GM23248 (cell line): ENCODE measurements at regions not wholly inside any gene's neighbourhood (a gene's known extent, or its start where the extent isn't known, plus 50 kb on each side); places are given as distances from the start of the nearest gene placed in this dataset.

Source experiments
- DNase-seq: peaks from one replicate; pipeline ENCODE4 v3.0.0-alpha.2; 2015
- H2AFZ ChIP-seq: fragments of 200-600 bp; sonication (generic); 2 replicates; pipeline ENCODE4 v1.6.1; 2016; ENCODE audit warnings: antibody characterized with exemption
- H3F3A ChIP-seq: fragments of 200-600 bp; sonication (generic); 2 replicates; pipeline ENCODE4 v1.6.1; 2016; ENCODE audit warnings: mild to moderate bottlenecking, antibody characterized with exemption, mixed run types; ENCODE audit not compliant: insufficient read depth
- H3K27ac ChIP-seq: fragments of 200-600 bp; sonication (generic); 2 replicates; pipeline ENCODE4 v1.5.1; 2016; ENCODE audit warnings: mild to moderate bottlenecking
- H3K27me3 ChIP-seq: fragments of 200-600 bp; sonication (generic); replicated peaks from 2 replicates; pipeline ENCODE4 v1.6.1; 2016; ENCODE audit warnings: mild to moderate bottlenecking; ENCODE audit not compliant: insufficient read depth
- H3K36me3 ChIP-seq: fragments of 200-600 bp; sonication (generic); 2 replicates; pipeline ENCODE4 v1.6.1; 2016; ENCODE audit warnings: low read depth, mild to moderate bottlenecking
- H3K4me1 ChIP-seq: fragments of 200-600 bp; sonication (generic); 2 replicates; pipeline ENCODE4 v1.6.1; 2016; ENCODE audit warnings: mild to moderate bottlenecking; ENCODE audit not compliant: insufficient read depth
- H3K4me2 ChIP-seq: fragments of 200-600 bp; sonication (generic); one replicate; pipeline ENCODE4 v1.6.1; 2016; ENCODE audit warnings: mild to moderate bottlenecking; ENCODE audit not compliant: unreplicated experiment
- H3K4me3 ChIP-seq: fragments of 200-600 bp; sonication (generic); 2 replicates; pipeline ENCODE4 v1.5.1; 2016; ENCODE audit warnings: mild to moderate bottlenecking
- H3K79me2 ChIP-seq: fragments of 200-600 bp; sonication (generic); 2 replicates; pipeline ENCODE4 v1.6.1; 2016; ENCODE audit warnings: mild to moderate bottlenecking; ENCODE audit not compliant: insufficient read depth
- H3K9ac ChIP-seq: fragments of 200-600 bp; sonication (generic); 2 replicates; pipeline ENCODE4 v1.6.1; 2016; ENCODE audit warnings: mild to moderate bottlenecking
- H3K9me2 ChIP-seq: fragments of 200-600 bp; sonication (generic); 2 replicates; pipeline ENCODE4 v1.6.1; 2016; ENCODE audit warnings: mixed run types, mild to moderate bottlenecking, moderate library complexity; ENCODE audit not compliant: insufficient read depth
- H3K9me3 ChIP-seq: fragments of 200-600 bp; sonication (generic); one replicate; pipeline ENCODE4 v1.6.1; 2017; ENCODE audit warnings: low read depth
- H4K20me1 ChIP-seq: fragments of 200-600 bp; sonication (generic); 2 replicates; pipeline ENCODE4 v1.6.0; 2016; ENCODE audit not compliant: insufficient read depth
- EZH2 ChIP-seq: fragments of 200-600 bp; sonication (generic); IDR thresholded peaks from 2 replicates; pipeline ENCODE4 v1.6.1; 2018; ENCODE audit warnings: antibody characterized with exemption, mild to moderate bottlenecking; ENCODE audit not compliant: insufficient read depth, poor library complexity, severe bottlenecking
- EZH2phosphoT487 ChIP-seq: fragments of 200-600 bp; sonication (generic); IDR thresholded peaks from 2 replicates; pipeline ENCODE4 v1.6.1; 2018; ENCODE audit warnings: antibody characterized with exemption, moderate library complexity, mild to moderate bottlenecking, low read depth; ENCODE audit not compliant: insufficient read depth
- WGBS, 2 experiments: methylation state at CpG; one replicate each; pipeline ENCODE4 v1.1.6; 2015 to 2017; ENCODE audit warnings: low lambda C conversion rate in 2 of 2, low coverage in 1 of 2; ENCODE audit errors: missing lambda C conversion rate in 2 of 2; 5-methylcytosine and 5-hydroxymethylcytosine counted together
- in situ Hi-C: fragments of 300-500 bp; cut with MboI; formaldehyde crosslinking; loops from 2 replicates; pipeline ENCODE4 v1.15.0; 2020

DNA sequence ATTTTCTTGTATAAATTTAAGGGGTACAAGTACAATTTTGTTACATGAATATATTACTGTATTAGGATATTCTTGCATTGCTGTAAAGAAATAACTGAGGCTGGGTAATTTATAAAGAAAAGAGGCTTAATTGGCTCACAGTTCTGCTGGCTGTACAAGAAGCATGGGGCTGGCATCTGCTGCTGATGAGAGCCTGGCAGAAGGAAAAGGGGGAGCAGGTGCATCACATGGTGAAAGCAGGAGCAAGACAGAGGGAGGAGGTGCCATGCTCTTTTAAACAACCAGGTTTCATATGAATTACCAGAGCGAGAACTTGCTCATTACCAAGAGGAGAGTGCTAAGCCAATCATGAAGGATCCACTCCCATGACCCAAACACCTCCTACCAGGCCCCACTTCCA, 399.5 kb upstream of the RAB6C start:
- no peaks in the 10 kb centered on the region for H3K9me2 ChIP-seq
- TF ChIP-seq EZH2phosphoT487 (no peak), EZH2 (no peak)
- no peak overlapping the region for H3K4me3 ChIP-seq
- no peak for DNase-seq
- H3K27ac ChIP-seq: no peak overlapping the region
- H3F3A ChIP-seq: no peaks in the 10 kb centered on the region
- H3K27me3 ChIP-seq: no peaks in the 10 kb centered on the region
- no peaks in the 10 kb centered on the region for H3K79me2 ChIP-seq
- H3K36me3 ChIP-seq: no peaks in the 10 kb centered on the region
- no peak overlapping the region for H2AFZ ChIP-seq
- H3K4me2 ChIP-seq: no peak overlapping the region
- no peaks in the 10 kb centered on the region for H4K20me1 ChIP-seq
- no peaks in the 10 kb centered on the region for H3K4me1 ChIP-seq
- H3K9me3 ChIP-seq: no peaks in the 10 kb centered on the region
- 8 to 20% methylated on average over 1 of the region's 1 CpG for WGBS, 2 experiments
- in situ Hi-C loops: no loop called here
- no peak overlapping the region for H3K9ac ChIP-seq

DNA sequence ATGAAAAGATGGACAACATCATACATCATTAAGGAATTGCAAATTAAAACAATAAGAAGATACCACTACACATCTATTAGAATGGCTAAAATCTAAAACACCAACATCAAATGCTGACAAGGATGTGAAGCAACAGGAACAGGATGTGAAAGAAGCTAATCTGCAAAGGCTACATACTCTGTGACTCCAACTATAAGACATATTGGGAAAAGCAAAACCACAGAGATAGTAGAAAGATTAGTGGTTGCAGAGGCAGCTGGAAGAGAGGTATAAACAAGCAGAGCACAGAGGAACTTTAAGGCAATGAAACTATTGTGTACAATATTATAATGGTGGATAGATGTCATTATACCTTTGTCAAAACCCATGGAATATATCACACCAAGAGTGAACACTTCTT, 393.7 kb upstream of the RAB6C start:
- no peak for TF ChIP-seq EZH2
- no peaks in the 10 kb centered on the region for H4K20me1 ChIP-seq
- H3K9me3 ChIP-seq: no peaks in the 10 kb centered on the region
- DNase-seq: no peak
- no peak overlapping the region for H3K4me3 ChIP-seq
- in situ Hi-C loops: no loop called here
- no peaks in the 10 kb centered on the region for H3F3A ChIP-seq
- no peak overlapping the region for H3K27ac ChIP-seq
- no peak overlapping the region for H2AFZ ChIP-seq
- H3K36me3 ChIP-seq: no peaks in the 10 kb centered on the region
- H3K9me2 ChIP-seq: no peaks in the 10 kb centered on the region
- no peak overlapping the region for H3K4me2 ChIP-seq
- no peak overlapping the region for H3K9ac ChIP-seq
- H3K4me1 ChIP-seq: no peaks in the 10 kb centered on the region
- no peaks in the 10 kb centered on the region for H3K27me3 ChIP-seq
- H3K79me2 ChIP-seq: no peaks in the 10 kb centered on the region

DNA sequence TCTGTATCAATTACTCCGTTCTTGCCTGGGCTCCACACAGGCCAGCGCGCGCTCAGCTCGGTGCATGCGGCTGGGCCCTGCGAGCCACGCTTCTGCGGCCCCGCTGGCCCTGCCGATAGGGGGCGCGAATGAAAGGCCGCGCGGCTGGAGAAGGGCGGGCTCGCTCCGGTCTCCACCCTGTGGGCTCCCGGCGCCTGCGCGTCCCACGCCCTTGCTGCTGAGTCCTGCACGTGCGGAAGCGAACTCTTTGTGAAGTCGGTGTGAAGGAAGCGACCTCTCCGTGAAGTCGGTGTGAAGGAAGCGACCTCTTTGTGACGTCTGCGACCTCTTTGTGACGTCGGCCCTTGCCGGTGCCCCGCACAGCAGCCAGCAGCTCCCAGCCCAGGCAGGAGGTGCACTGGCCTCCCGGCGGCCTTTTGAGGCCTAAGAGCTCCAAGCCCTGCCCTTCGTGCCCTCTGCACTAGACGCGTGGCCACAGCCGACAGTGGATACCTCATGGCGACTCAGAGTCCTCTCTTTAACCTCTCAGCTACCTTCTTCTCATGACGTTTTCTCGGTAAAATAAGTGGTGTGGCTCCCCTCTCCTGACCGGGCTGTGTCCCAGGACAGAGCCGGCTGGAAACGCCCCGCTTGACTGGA, 391.9 kb upstream of the RAB6C start:
- in situ Hi-C loops: no loop called here
- no peaks in the 10 kb centered on the region for H3K4me1 ChIP-seq
- TF ChIP-seq EZH2phosphoT487 (no peak), EZH2 (no peak)
- no peaks in the 10 kb centered on the region for H3K9me3 ChIP-seq
- no peak overlapping the region for H3K4me2 ChIP-seq
- no peaks in the 10 kb centered on the region for H3F3A ChIP-seq
- no peak for DNase-seq
- H3K4me3 ChIP-seq: no peak overlapping the region
- H3K27me3 ChIP-seq: no peaks in the 10 kb centered on the region
- no peaks in the 10 kb centered on the region for H4K20me1 ChIP-seq
- 51% methylated on average over 50 to 51 of the region's 51 CpGs for WGBS, 2 experiments
- no peaks in the 10 kb centered on the region for H3K9me2 ChIP-seq
- H3K79me2 ChIP-seq: no peaks in the 10 kb centered on the region
- H3K9ac ChIP-seq: no peak overlapping the region
- H3K36me3 ChIP-seq: no peaks in the 10 kb centered on the region
- no peak overlapping the region for H3K27ac ChIP-seq
- H2AFZ ChIP-seq: no peak overlapping the region

GRCh38 chr2:129604560-129604959, 374.9 kb upstream of the RAB6C start:
- Histone ChIP-seq H3K27ac (no peak overlapping the region), H4K20me1 (no peaks in the 10 kb centered on the region), H3K9me2 (no peaks in the 10 kb centered on the region), H3K4me3 (no peak overlapping the region), H3K4me2 (no peak overlapping the region), H2AFZ (no peak overlapping the region), H3K27me3 (no peaks in the 10 kb centered on the region), H3K9ac (no peak overlapping the region), H3K36me3 (no peaks in the 10 kb centered on the region), H3K4me1 (no peaks in the 10 kb centered on the region), H3K9me3 (no peaks in the 10 kb centered on the region), H3K79me2 (no peaks in the 10 kb centered on the region), H3F3A (no peaks in the 10 kb centered on the region)
- DNase-seq: no peak
- in situ Hi-C loops: no loop called here
- TF ChIP-seq EZH2phosphoT487: no peak
- TF ChIP-seq EZH2: no peak
- 20 to 22% methylated on average over 5 of the region's 5 CpGs for WGBS, 2 experiments

- in situ Hi-C loops: no loop called here
- Histone ChIP-seq H3K9me2 (no peaks in the 10 kb centered on the region), H3K9ac (no peak overlapping the region), H3K27me3 (no peaks in the 10 kb centered on the region), H3F3A (no peaks in the 10 kb centered on the region), H3K4me3 (no peak overlapping the region), H3K9me3 (no peaks in the 10 kb centered on the region), H4K20me1 (no peaks in the 10 kb centered on the region), H2AFZ (no peak overlapping the region), H3K36me3 (no peaks in the 10 kb centered on the region), H3K27ac (no peak overlapping the region), H3K79me2 (no peaks in the 10 kb centered on the region), H3K4me1 (no peaks in the 10 kb centered on the region), H3K4me2 (no peak overlapping the region)
- WGBS, 2 experiments: 26 to 29% methylated on average over 6 of the region's 6 CpGs
- TF ChIP-seq EZH2phosphoT487 (no peak), EZH2 (no peak)
- DNase-seq: peak; percentile 1
Measured at GRCh38 chr2:129605646-129606045, 373.8 kb upstream of the RAB6C start.
